MM.1S (cell line): ENCODE measurements at regions not wholly inside any gene's neighbourhood (a gene's known extent, or its start where the extent isn't known, plus 50 kb on each side); places are given as distances from the start of the nearest gene placed in this dataset.

Source experiments
- CTCF ChIP-seq: fragments of 300-600 bp; sonication (generic); IDR thresholded peaks from 2 replicates; pipeline ENCODE4 v1.5.1; 2016; ENCODE audit warnings: antibody characterized with exemption, low read length, mixed read lengths
- EZH2 ChIP-seq: fragments of 300-600 bp; sonication (generic); optimal IDR thresholded peaks from 2 replicates; pipeline ENCODE3; 2017; ENCODE audit warnings: low read depth, mild to moderate bottlenecking, antibody characterized with exemption, low read length, mixed read lengths
- EZH2phosphoT487 ChIP-seq: fragments of 300-600 bp; sonication (generic); IDR thresholded peaks from 2 replicates; pipeline ENCODE4 v1.6.1; 2018; ENCODE audit warnings: antibody characterized with exemption, low read length

- no peak for TF ChIP-seq CTCF
- no peak for TF ChIP-seq EZH2
- TF ChIP-seq EZH2phosphoT487, result no peak
Measured at GRCh38 chrX:26925088-26925487, 538.1 kb downstream of the PPP4R3C start.
